ENCODE measurements at regions not wholly inside any gene's neighbourhood (a gene's known extent, or its start where the extent isn't known, plus 50 kb on each side); places are given as distances from the start of the nearest gene placed in this dataset.

DNA sequence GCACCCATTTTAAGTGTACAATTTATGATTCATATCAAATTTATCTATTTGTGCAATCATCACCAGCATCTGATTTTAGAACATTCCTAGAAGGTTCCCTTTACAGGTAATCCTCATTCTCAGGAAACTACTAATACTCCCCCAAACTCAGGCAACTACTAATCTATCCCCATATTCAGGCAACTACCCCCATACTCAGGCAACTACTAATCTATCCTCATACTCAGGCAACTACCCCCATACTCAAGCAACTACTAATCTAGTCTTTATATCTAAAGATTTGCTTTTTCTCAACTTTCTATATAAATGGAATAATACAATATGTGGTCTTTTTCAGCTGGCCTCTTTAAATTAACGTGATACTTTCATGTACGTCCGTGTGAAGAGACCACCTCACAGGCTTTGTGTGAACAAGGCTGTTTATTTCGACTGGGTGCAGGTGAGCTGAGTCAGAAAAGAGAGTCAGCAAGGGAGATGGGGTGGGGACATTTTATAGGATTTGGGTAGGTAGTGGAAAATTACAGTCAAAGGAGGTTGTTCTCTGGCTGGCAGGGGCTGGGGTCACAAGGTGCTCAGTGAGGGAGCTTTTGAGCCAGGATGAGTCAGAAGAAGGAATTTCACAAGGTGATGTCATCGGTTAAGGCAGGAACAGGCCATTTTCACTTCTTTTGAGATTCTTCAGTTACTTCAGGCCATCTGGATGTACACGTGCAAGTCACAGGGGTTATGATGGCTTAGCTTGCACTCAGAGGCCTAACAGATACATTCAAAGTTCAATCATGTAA is 1444.5 kb upstream of the CADM2 start:
- no peak for DNase-seq

GRCh38 chr3:83515123-83515522 is 1443.7 kb upstream of the CADM2 start:
- DNase-seq, result no peak

- DNase-seq, result peak; percentile 5
These were observed 1435.2 kb upstream of the CADM2 start for GRCh38 chr3:83523470-83524073.

DNA sequence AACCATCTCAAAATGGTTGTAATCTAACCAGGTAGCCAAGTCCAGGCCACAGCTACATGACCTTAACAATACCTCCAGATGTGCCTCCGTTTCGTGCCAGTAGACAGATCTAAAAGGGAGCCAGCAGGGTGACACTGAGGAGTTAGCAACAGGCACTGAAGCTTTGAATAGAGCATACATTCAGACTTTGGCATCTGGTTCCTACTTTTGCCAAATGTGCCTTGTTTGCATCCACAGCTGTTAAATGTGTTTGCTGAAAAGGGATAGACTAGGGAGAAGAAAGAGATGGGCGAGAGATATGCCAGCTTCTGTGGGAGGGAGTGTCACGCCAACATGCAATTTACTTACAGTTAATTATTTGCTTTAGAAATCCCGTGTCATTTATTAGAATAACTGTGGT is 1433.9 kb upstream of the CADM2 start:
- DNase-seq, result no peak

- DNase-seq, result no peak
These were observed 1399.7 kb upstream of the CADM2 start for GRCh38 chr3:83559082-83559481.

- no peak for DNase-seq
These were observed 1390.9 kb upstream of the CADM2 start for GRCh38 chr3:83567935-83568334.

- DNase-seq, result no peak
These were observed 1377.2 kb upstream of the CADM2 start for GRCh38 chr3:83581546-83581945.

DNA sequence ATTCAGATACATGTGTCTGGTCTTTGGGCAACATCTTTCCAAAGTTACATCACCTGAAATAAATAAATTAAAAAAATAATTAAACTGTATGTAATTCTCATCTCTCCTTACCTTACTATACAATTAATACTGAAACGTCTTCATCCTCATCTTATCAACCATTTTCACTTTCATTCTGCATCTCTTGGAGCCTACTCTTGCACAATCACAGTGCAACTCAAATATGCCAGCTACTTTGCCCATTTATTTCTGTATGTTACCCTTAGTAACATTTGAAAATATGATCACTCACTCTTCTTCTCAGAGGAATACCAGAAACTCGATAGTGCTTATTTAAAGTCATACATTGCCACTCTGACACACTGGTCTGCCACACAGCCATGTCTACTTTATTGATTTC is 1357.1 kb upstream of the CADM2 start:
- DNase-seq, result no peak

GRCh38 chr3:83622526-83622925 is 1336.3 kb upstream of the CADM2 start:
- DNase-seq, result no peak

GRCh38 chr3:83625261-83625660 is 1333.5 kb upstream of the CADM2 start:
- peak; percentile 71 for DNase-seq

- no peak for DNase-seq
These were observed 1330.3 kb upstream of the CADM2 start for GRCh38 chr3:83628471-83628870.

GRCh38 chr3:83632526-83632925 is 1326.3 kb upstream of the CADM2 start:
- no peak for DNase-seq

GRCh38 chr3:83633758-83634157 is 1325.0 kb upstream of the CADM2 start:
- DNase-seq, result no peak

GRCh38 chr3:83649692-83650091 is 1309.1 kb upstream of the CADM2 start:
- no peak for DNase-seq

GRCh38 chr3:83655083-83655482 is 1303.7 kb upstream of the CADM2 start:
- DNase-seq, result no peak

DNA sequence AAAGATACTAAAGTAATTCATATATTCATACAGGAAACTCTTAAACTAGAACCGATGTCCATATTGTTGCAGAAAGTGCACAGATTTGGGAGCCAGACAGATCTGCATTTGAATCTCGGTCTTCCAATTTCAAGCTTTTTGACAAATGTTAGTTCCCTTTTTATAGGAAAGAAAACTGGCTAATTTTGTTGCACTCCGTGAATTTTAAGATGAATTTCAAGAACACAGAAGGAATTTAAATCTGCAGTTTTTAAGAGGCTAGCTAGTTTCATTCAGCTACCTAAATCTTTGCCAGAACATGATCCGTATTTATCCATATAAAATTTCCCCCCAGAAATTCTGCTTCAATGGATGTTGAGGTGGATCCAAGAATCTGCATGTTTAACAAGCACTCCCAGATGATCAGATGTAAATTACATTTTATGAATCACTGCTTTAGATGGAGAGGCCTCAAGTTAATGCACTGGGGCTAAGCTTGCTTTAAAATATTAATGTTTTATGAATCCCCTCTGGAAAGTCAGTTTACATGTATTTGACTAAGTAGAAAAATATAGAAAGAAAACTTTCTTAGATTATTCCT is 1296.3 kb upstream of the CADM2 start:
- DNase-seq, result no peak

DNA sequence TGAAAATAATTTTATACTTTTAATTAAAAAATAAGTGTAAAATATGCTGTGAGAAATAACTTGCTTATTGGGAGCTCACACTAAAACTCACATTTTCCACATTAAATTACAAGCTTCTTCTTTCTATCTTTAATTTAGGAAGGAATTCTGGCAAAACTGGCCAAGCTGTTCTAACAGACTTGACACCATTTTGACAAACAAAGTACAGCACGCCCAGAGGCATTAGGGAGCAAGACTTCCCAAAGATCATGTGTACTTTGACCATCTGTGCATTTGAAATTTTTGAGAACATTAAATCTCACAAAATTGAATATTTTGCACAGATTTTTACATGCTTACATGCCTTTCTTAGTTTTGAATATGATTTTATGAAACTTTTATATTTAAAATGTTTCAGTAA is 1288.4 kb upstream of the CADM2 start:
- DNase-seq, result no peak

DNA sequence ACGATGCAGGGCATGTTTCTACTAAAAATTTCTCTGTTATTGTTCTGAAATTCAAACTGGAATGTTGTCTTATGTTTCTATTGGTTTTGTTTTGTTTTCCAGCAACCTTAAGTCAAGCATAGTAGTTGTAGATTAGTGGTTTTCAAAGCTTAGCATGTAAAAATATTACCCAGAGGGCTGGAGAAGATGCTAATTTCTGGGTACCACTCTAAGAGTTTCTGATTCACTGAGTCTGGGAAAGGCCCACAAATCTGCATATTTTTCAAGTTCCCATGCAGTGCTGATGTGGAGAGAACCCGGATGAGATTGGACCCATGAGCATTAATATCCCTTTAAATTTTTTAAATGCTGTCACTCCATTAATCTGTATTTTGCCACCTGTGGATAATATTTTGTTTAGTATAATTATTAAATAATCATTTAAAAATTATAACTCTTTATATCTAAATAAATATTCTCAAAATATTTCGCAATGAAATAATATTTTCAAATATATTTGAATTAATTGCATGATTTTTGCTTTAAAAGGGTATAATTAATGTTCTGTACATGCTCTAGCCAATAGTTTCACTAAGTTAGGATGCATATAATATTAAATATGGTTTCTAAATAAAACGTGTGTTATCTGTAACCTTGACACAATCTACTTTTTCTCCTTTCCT is 1274.7 kb upstream of the CADM2 start:
- DNase-seq, result no peak

DNA sequence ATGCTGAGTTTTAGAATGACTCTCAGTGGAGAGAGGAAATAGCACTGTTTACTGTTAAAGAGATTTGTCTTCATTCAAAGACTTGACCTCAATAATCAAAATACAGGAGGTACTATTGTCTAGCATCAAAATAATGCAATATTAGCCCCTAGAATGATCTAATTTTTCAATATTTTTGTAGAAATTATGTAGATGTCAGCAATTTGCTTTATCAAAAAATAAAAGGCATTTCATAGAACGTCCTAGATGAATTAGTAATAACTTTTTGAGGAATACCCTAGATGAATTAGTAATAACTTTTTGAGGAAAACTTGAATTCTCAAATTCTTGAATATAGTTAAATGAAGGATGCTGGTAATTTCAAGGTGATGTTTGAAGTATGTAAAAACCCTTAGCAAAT is 1252.1 kb upstream of the CADM2 start:
- no peak for DNase-seq

GRCh38 chr3:83715307-83715706 is 1243.5 kb upstream of the CADM2 start:
- no peak for DNase-seq

DNA sequence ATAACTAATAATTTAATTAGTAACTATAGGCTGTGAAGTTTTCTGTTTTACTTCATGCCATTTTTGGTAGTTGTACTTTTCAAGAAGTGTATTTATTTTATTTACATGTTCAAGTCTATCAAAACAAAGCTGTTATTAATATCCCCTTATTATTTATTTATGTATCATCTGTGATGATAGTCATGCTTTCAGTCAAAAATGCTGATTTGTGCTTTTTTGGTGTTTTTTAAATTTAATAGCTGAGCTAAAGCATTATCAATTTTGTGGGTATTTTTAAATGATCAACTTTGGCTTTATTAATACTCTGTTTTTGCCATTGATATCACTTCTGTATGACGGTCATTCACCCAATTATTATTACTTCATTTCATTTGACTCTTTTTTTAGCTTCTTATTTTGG is 1229.2 kb upstream of the CADM2 start:
- DNase-seq, result no peak

DNA sequence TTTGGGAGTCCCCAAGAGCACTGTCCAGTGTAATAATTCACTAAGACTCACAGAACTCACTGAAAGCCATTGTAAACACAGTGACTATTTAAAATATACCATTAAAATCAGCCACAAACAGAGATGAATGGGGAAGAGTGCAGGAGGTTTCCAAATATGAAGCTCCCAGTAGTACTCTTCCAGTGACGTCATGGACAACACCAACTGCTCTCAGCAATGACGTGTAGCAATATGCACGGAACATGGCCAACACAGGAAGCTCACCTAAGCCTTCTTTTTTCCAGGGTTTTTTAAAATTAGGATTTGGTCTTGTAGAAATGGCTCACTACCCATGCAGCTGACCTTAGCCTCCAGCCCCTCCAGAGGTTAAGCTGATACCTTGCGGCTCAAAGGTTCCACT is 1224.1 kb upstream of the CADM2 start:
- DNase-seq, result no peak

GRCh38 chr3:83738202-83738601 is 1220.6 kb upstream of the CADM2 start:
- no peak for DNase-seq

DNA sequence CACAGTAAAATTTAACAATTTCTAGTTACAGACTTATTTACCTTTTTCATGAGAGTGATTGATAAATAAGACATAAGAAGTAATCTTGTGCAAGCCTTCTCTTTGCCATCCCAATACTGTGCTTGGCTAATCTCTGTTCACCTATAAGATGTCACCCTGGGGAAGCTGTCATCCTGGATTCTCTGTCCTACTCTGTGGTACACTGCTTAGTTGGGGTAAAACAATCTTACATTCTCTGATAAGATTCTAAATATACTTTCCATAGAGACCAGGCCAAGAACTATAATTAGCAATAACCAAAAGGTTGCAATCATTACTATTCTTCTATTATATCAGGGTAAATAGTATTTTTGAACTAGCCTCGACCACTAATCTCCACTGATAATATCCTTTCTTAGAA is 1218.3 kb upstream of the CADM2 start:
- DNase-seq, result no peak

Measured in NCI-H524 treated with DMSO at 0.1 percent for 48 hours (cell line).